SK-N-SH treated with all-trans-retinoic acid at 6 μM for 48 hours (cell line): ENCODE measurements at regions not wholly inside any gene's neighbourhood (a gene's known extent, or its start where the extent isn't known, plus 50 kb on each side); places are given as distances from the start of the nearest gene placed in this dataset.

ENCODE experiments used
- ATAC-seq: fragments of 200-7000 bp; cut with Tn5 transposase; 3 replicates; pipeline ENCODE4 v1.9.1; 2020; ENCODE audit warnings: mild to moderate bottlenecking, moderate library complexity
- ARNTL ChIP-seq: fragments of 450-650 bp; formaldehyde crosslinking; IDR thresholded peaks from 2 replicates; pipeline ENCODE4 v1.5.0; 2020; ENCODE audit warnings: low read depth, mild to moderate bottlenecking, moderate library complexity, borderline replicate concordance
- BACH2 ChIP-seq: fragments of 250-450 bp; sonication (Bioruptor Pico); IDR thresholded peaks from 2 replicates; pipeline ENCODE4 v1.9.0; 2021; ENCODE audit warnings: mild to moderate bottlenecking, borderline replicate concordance
- CREB5 ChIP-seq: fragments of 250-450 bp; sonication (Bioruptor Pico); IDR thresholded peaks from 2 replicates; pipeline ENCODE4 v1.5.1; 2020; ENCODE audit warnings: low read depth, mild to moderate bottlenecking, moderate library complexity
- CSDC2 ChIP-seq: fragments of 250-450 bp; sonication (Bioruptor Pico); IDR thresholded peaks from 2 replicates; pipeline ENCODE4 v1.5.0; 2020; ENCODE audit warnings: mild to moderate bottlenecking, moderate library complexity
- CSRNP3 ChIP-seq: fragments of 250-450 bp; sonication (Bioruptor Pico); IDR thresholded peaks from 2 replicates; pipeline ENCODE4 v1.5.1; 2021; ENCODE audit warnings: mild to moderate bottlenecking, moderate library complexity
- ESRRG ChIP-seq: fragments of 250-450 bp; sonication (Bioruptor Pico); IDR thresholded peaks from 2 replicates; pipeline ENCODE4 v1.6.1; 2021; ENCODE audit warnings: mild to moderate bottlenecking
- GLIS3 ChIP-seq: fragments of 250-450 bp; sonication (Bioruptor Pico); IDR thresholded peaks from 2 replicates; pipeline ENCODE4 v1.5.0; 2020; ENCODE audit warnings: mild to moderate bottlenecking, moderate library complexity
- ISL1 ChIP-seq: fragments of 250-450 bp; sonication (Bioruptor Pico); IDR thresholded peaks from 2 replicates; pipeline ENCODE4 v2.1.2; 2022; ENCODE audit warnings: mild to moderate bottlenecking, moderate library complexity
- OSR1 ChIP-seq: fragments of 250-450 bp; sonication (Bioruptor Pico); IDR thresholded peaks from 2 replicates; pipeline ENCODE4 v1.8.0; 2022; ENCODE audit warnings: moderate library complexity, mild to moderate bottlenecking, inconsistent platforms
- PPARA ChIP-seq: fragments of 250-450 bp; sonication (Bioruptor Pico); IDR thresholded peaks from 2 replicates; pipeline ENCODE4 v1.5.0; 2020; ENCODE audit warnings: mild to moderate bottlenecking, borderline replicate concordance
- RARB ChIP-seq: fragments of 250-450 bp; sonication (Bioruptor Pico); IDR thresholded peaks from 2 replicates; pipeline ENCODE4 v1.8.0; 2021; ENCODE audit warnings: mild to moderate bottlenecking, moderate library complexity
- SNAI2 ChIP-seq: fragments of 250-450 bp; sonication (Bioruptor Pico); IDR thresholded peaks from 2 replicates; pipeline ENCODE4 v1.5.0; 2020; ENCODE audit warnings: mild to moderate bottlenecking, moderate library complexity
- TCF4 ChIP-seq: fragments of 250-450 bp; sonication (Bioruptor Pico); IDR thresholded peaks from 2 replicates; pipeline ENCODE4 v1.8.0; 2021; ENCODE audit warnings: mild to moderate bottlenecking, moderate library complexity, borderline replicate concordance
- TOX ChIP-seq: fragments of 250-450 bp; sonication (Bioruptor Pico); IDR thresholded peaks from 2 replicates; pipeline ENCODE4 v1.8.0; 2021; ENCODE audit warnings: mild to moderate bottlenecking, moderate library complexity, borderline replicate concordance
- ZC3H10 ChIP-seq: fragments of 250-450 bp; sonication (Bioruptor Pico); IDR thresholded peaks from 2 replicates; pipeline ENCODE4 v1.5.1; 2021; ENCODE audit warnings: mild to moderate bottlenecking, moderate library complexity
- ZFP30 ChIP-seq: fragments of 450-650 bp; formaldehyde crosslinking; IDR thresholded peaks from 2 replicates; pipeline ENCODE4 v1.5.0; 2022; ENCODE audit warnings: mild to moderate bottlenecking, moderate library complexity
- ZNF565 ChIP-seq: fragments of 450-650 bp; formaldehyde crosslinking; conservative IDR thresholded peaks from 2 replicates; pipeline ENCODE4 v1.5.0; 2020; ENCODE audit warnings: low read depth, mild to moderate bottlenecking, moderate library complexity
- ZNF70 ChIP-seq: fragments of 450-650 bp; formaldehyde crosslinking; IDR thresholded peaks from 2 replicates; pipeline ENCODE4 v1.5.0; 2020; ENCODE audit warnings: mild to moderate bottlenecking, moderate library complexity
- ZNF8 ChIP-seq: fragments of 450-650 bp; formaldehyde crosslinking; IDR thresholded peaks from 2 replicates; pipeline ENCODE4 v1.5.0; 2020; ENCODE audit warnings: mild to moderate bottlenecking, moderate library complexity
- TF ChIP-seq, protein P1 (sequence below): fragments of 250-450 bp; sonication (Bioruptor Pico); IDR thresholded peaks from 2 replicates; pipeline ENCODE4 v1.5.0; 2020; ENCODE audit warnings: mild to moderate bottlenecking, moderate library complexity

DNA sequence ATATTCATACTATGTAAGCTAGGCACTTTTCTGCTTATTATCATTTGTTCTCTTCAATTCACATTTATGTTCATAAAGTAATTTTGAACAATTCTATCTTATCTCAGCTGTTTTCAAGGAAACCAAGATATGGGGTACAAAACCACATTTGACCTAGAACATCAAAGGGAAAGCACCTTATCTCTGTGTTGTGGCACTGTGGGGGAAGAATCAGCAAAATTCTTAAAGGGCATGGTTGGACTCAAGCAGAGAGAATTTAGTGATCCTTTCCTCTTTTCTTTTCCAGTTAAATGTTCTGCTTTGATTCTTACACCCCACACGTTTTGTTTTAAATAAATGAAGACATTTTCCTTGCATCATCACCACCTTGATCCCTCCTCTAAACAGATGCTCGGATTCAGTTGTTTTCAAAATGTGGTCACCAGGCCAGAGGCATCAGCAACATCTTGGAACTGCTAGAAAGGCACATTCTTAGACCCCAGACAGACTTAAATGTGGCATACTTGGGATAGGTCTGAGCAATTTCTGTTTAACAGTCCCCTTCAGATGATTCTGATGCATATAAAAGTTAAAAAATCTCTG lies 128.4 kb upstream of the TP63 start:
- ATAC-seq, result no peak
- TF ChIP-seq GLIS3 (CRISPR knock-in tag) (no peak), CREB5 (CRISPR knock-in tag) (no peak), ZNF565 (CRISPR knock-in tag) (no peak), PPARA (CRISPR knock-in tag) (no peak), BACH2 (no peak)

GRCh38 chr3:189507856-189508255 lies 123.3 kb upstream of the TP63 start:
- no peak for ATAC-seq

GRCh38 chr3:189508784-189509501 lies 122.2 kb upstream of the TP63 start:
- no peak for TF ChIP-seq ARNTL (CRISPR knock-in tag)
- TF ChIP-seq, all 23 proteins: peak for 0
- ATAC-seq, result no peak

More at GRCh38 chr3:189507856-189508255, 123.3 kb upstream of the TP63 start:
- TF ChIP-seq, protein P1, sequence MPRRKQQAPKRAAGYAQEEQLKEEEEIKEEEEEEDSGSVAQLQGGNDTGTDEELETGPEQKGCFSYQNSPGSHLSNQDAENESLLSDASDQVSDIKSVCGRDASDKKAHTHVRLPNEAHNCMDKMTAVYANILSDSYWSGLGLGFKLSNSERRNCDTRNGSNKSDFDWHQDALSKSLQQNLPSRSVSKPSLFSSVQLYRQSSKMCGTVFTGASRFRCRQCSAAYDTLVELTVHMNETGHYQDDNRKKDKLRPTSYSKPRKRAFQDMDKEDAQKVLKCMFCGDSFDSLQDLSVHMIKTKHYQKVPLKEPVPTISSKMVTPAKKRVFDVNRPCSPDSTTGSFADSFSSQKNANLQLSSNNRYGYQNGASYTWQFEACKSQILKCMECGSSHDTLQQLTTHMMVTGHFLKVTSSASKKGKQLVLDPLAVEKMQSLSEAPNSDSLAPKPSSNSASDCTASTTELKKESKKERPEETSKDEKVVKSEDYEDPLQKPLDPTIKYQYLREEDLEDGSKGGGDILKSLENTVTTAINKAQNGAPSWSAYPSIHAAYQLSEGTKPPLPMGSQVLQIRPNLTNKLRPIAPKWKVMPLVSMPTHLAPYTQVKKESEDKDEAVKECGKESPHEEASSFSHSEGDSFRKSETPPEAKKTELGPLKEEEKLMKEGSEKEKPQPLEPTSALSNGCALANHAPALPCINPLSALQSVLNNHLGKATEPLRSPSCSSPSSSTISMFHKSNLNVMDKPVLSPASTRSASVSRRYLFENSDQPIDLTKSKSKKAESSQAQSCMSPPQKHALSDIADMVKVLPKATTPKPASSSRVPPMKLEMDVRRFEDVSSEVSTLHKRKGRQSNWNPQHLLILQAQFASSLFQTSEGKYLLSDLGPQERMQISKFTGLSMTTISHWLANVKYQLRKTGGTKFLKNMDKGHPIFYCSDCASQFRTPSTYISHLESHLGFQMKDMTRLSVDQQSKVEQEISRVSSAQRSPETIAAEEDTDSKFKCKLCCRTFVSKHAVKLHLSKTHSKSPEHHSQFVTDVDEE (CRISPR knock-in tag), result no peak
- TF ChIP-seq PPARA (CRISPR knock-in tag), result no peak
- no peak for TF ChIP-seq ESRRG (CRISPR knock-in tag)
- no peak for TF ChIP-seq TCF4 (CRISPR knock-in tag)
- TF ChIP-seq ZNF70 (CRISPR knock-in tag), result no peak
- no peak for TF ChIP-seq ISL1 (CRISPR knock-in tag)
- TF ChIP-seq CREB5 (CRISPR knock-in tag), result no peak
- no peak for TF ChIP-seq CSRNP3
- TF ChIP-seq ZFP30 (CRISPR knock-in tag), result no peak
- TF ChIP-seq CSDC2 (CRISPR knock-in tag), result no peak
- no peak for TF ChIP-seq ARNTL (CRISPR knock-in tag)
- TF ChIP-seq OSR1 (CRISPR knock-in tag), result no peak
- no peak for TF ChIP-seq BACH2
- no peak for TF ChIP-seq TOX (CRISPR knock-in tag)
- TF ChIP-seq RARB, result no peak

GRCh38 chr3:189512039-189512438 lies 119.2 kb upstream of the TP63 start:
- TF ChIP-seq TCF4 (CRISPR knock-in tag), result no peak
- TF ChIP-seq ZFP30 (CRISPR knock-in tag), result no peak
- no peak for TF ChIP-seq SNAI2 (CRISPR knock-in tag)
- TF ChIP-seq CSRNP3, result no peak
- TF ChIP-seq ZNF565 (CRISPR knock-in tag), result no peak
- no peak for TF ChIP-seq CSDC2 (CRISPR knock-in tag)
- TF ChIP-seq CREB5 (CRISPR knock-in tag), result no peak
- no peak for TF ChIP-seq GLIS3 (CRISPR knock-in tag)
- no peak for TF ChIP-seq ZNF70 (CRISPR knock-in tag)
- TF ChIP-seq ZC3H10 (CRISPR knock-in tag), result no peak
- no peak for TF ChIP-seq ZNF8 (CRISPR knock-in tag)
- TF ChIP-seq ESRRG (CRISPR knock-in tag), result no peak
- no peak for TF ChIP-seq ARNTL (CRISPR knock-in tag)
- TF ChIP-seq BACH2, result no peak

More at GRCh38 chr3:189512039-189512438, 119.2 kb upstream of the TP63 start:
- ATAC-seq, result no peak
